ENCODE measurements at regions not wholly inside any gene's neighbourhood (a gene's known extent, or its start where the extent isn't known, plus 50 kb on each side); places are given as distances from the start of the nearest gene placed in this dataset.

- Mint-ChIP-seq H3K36me3 (no peaks in the 10 kb centered on the region), H3K4me3 (no peak overlapping the region), H3K4me1 (peaks cover 12% of the 10 kb centered on the region), H3K27ac (no peak overlapping the region), H3K27me3 (peaks cover 13% of the 10 kb centered on the region), H3K9me3 (peaks cover 9% of the 10 kb centered on the region)
Observed at GRCh38 chr15:68508485-68509189, 70.2 kb upstream of the CORO2B start.

GRCh38 chr15:68510558-68510957 is 68.2 kb upstream of the CORO2B start:
- no peak overlapping the region for H3K4me3 Mint-ChIP-seq
- H3K4me1 Mint-ChIP-seq = no peaks in the 10 kb centered on the region
- peaks cover 13% of the 10 kb centered on the region for H3K27me3 Mint-ChIP-seq
- H3K36me3 Mint-ChIP-seq = no peaks in the 10 kb centered on the region
- no peak overlapping the region for H3K27ac Mint-ChIP-seq
- H3K9me3 Mint-ChIP-seq = peaks cover 9% of the 10 kb centered on the region

- no peak overlapping the region for H3K4me3 Mint-ChIP-seq
- peaks cover 9% of the 10 kb centered on the region for H3K9me3 Mint-ChIP-seq
- H3K27ac Mint-ChIP-seq = no peak overlapping the region
- H3K4me1 Mint-ChIP-seq = no peaks in the 10 kb centered on the region
- H3K36me3 Mint-ChIP-seq = no peaks in the 10 kb centered on the region
- peaks cover 13% of the 10 kb centered on the region for H3K27me3 Mint-ChIP-seq
Observed at GRCh38 chr15:68511073-68511991, 67.5 kb upstream of the CORO2B start.

GRCh38 chr15:68512052-68512451 is 66.7 kb upstream of the CORO2B start:
- Mint-ChIP-seq H3K27ac (no peak overlapping the region), H3K27me3 (peaks cover 12% of the 10 kb centered on the region)

GRCh38 chr15:68512598-68512997 is 66.2 kb upstream of the CORO2B start:
- Mint-ChIP-seq H3K4me1 (no peaks in the 10 kb centered on the region), H3K27me3 (peaks cover 10% of the 10 kb centered on the region), H3K9me3 (peaks cover 9% of the 10 kb centered on the region), H3K36me3 (no peaks in the 10 kb centered on the region), H3K4me3 (no peak overlapping the region), H3K27ac (no peak overlapping the region)

More at GRCh38 chr15:68512052-68512451, 66.7 kb upstream of the CORO2B start:
- Mint-ChIP-seq H3K4me3 (no peak overlapping the region), H3K36me3 (no peaks in the 10 kb centered on the region), H3K4me1 (no peaks in the 10 kb centered on the region), H3K9me3 (peaks cover 9% of the 10 kb centered on the region)

GRCh38 chr15:68515371-68516095 is 63.3 kb upstream of the CORO2B start:
- no peak overlapping the region for H3K27ac Mint-ChIP-seq
- H3K4me3 Mint-ChIP-seq = no peak overlapping the region
- H3K36me3 Mint-ChIP-seq = no peaks in the 10 kb centered on the region
- H3K4me1 Mint-ChIP-seq = no peaks in the 10 kb centered on the region
- H3K27me3 Mint-ChIP-seq = peaks cover 6% of the 10 kb centered on the region
- peaks cover 9% of the 10 kb centered on the region for H3K9me3 Mint-ChIP-seq

- Mint-ChIP-seq H3K9me3 (peaks cover 9% of the 10 kb centered on the region), H3K36me3 (no peaks in the 10 kb centered on the region), H3K27ac (no peak overlapping the region), H3K4me3 (no peak overlapping the region), H3K4me1 (no peaks in the 10 kb centered on the region), H3K27me3 (peaks cover 5% of the 10 kb centered on the region)
Observed at GRCh38 chr15:68517285-68517761, 61.5 kb upstream of the CORO2B start.

- H3K27ac Mint-ChIP-seq = no peak overlapping the region
- H3K36me3 Mint-ChIP-seq = no peaks in the 10 kb centered on the region
- H3K4me3 Mint-ChIP-seq = no peak overlapping the region
- peaks cover 9% of the 10 kb centered on the region for H3K27me3 Mint-ChIP-seq
- no peaks in the 10 kb centered on the region for H3K4me1 Mint-ChIP-seq
- peaks cover 3% of the 10 kb centered on the region for H3K9me3 Mint-ChIP-seq
Observed at GRCh38 chr15:68518046-68518445, 60.7 kb upstream of the CORO2B start.

GRCh38 chr15:68518785-68519430 is 59.9 kb upstream of the CORO2B start:
- Mint-ChIP-seq H3K4me1 (no peaks in the 10 kb centered on the region), H3K4me3 (no peak overlapping the region), H3K27ac (peak overlapping the region; percentile 30), H3K36me3 (no peaks in the 10 kb centered on the region), H3K27me3 (peaks cover 15% of the 10 kb centered on the region), H3K9me3 (no peaks in the 10 kb centered on the region)

GRCh38 chr15:68524753-68525584 is 53.8 kb upstream of the CORO2B start:
- H3K9me3 Mint-ChIP-seq = no peaks in the 10 kb centered on the region
- H3K27ac Mint-ChIP-seq = no peak overlapping the region
- H3K4me1 Mint-ChIP-seq = peaks cover 15% of the 10 kb centered on the region
- no peaks in the 10 kb centered on the region for H3K36me3 Mint-ChIP-seq
- no peak overlapping the region for H3K4me3 Mint-ChIP-seq
- H3K27me3 Mint-ChIP-seq = peaks cover 17% of the 10 kb centered on the region

- no peak overlapping the region for H3K27ac Mint-ChIP-seq
- peaks cover 17% of the 10 kb centered on the region for H3K27me3 Mint-ChIP-seq
- H3K36me3 Mint-ChIP-seq = no peaks in the 10 kb centered on the region
- H3K4me1 Mint-ChIP-seq = peaks cover 15% of the 10 kb centered on the region
- no peak overlapping the region for H3K4me3 Mint-ChIP-seq
- peaks cover 4% of the 10 kb centered on the region for H3K9me3 Mint-ChIP-seq
Observed at GRCh38 chr15:68525815-68526214, 53.0 kb upstream of the CORO2B start.

GRCh38 chr15:68526269-68526668 is 52.5 kb upstream of the CORO2B start:
- H3K9me3 Mint-ChIP-seq = peaks cover 7% of the 10 kb centered on the region
- H3K27ac Mint-ChIP-seq = no peak overlapping the region
- H3K4me3 Mint-ChIP-seq = no peak overlapping the region
- peaks cover 15% of the 10 kb centered on the region for H3K4me1 Mint-ChIP-seq
- H3K36me3 Mint-ChIP-seq = peaks cover under 1% of the 10 kb centered on the region
- H3K27me3 Mint-ChIP-seq = peaks cover 16% of the 10 kb centered on the region

- Mint-ChIP-seq H3K27ac (no peak overlapping the region), H3K4me3 (no peak overlapping the region), H3K9me3 (peaks cover 7% of the 10 kb centered on the region), H3K27me3 (peaks cover 17% of the 10 kb centered on the region), H3K4me1 (peaks cover 15% of the 10 kb centered on the region), H3K36me3 (peaks cover 3% of the 10 kb centered on the region)
Observed at GRCh38 chr15:68526784-68527183, 52.0 kb upstream of the CORO2B start.

GRCh38 chr15:68528626-68529290 is 50.0 kb upstream of the CORO2B start:
- Mint-ChIP-seq H3K4me1 (peaks cover 15% of the 10 kb centered on the region), H3K27ac (no peak overlapping the region), H3K27me3 (peaks cover 5% of the 10 kb centered on the region), H3K36me3 (peaks cover 8% of the 10 kb centered on the region), H3K4me3 (peak overlapping the region; percentile 5), H3K9me3 (peaks cover 20% of the 10 kb centered on the region)

Measured in activated naive CD4-positive, alpha-beta T cell treated with anti-CD3 and anti-CD28 coated beads, Interleukin-2, amount 50 U/mL, for 24 hours (primary cell).